ENCODE measurements at regions not wholly inside any gene's neighbourhood (a gene's known extent, or its start where the extent isn't known, plus 50 kb on each side); places are given as distances from the start of the nearest gene placed in this dataset.

DNA sequence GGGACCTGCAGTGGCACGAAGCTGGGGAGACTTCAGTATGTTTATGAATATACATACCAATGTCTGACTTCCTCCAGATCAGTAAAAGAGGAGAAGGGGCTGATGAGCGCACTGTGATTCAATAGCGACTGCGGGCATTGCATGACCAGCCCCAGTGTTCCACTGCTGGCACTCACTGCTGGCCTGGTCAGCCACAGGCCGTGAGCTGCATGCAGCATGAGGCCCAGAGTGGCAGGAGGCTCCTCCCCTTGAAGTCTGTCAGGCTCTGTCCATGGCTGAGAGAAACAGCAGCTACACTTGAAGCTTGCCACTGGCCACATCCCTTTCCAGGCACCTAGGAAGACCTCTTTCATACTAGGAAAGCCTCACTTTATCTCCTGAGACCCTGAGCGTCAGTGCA lies 265.9 kb upstream of the CDYL start:
- Histone ChIP-seq H3K9me3 (replicated peaks) (peaks cover 5% of the 10 kb centered on the region; the same call in 1 of the 2 replicates), H3K4me1 (replicated peaks) (no peaks in the 10 kb centered on the region), H3K36me3 (no peaks in the 10 kb centered on the region), H3K27me3 (replicated peaks) (no peaks in the 10 kb centered on the region), H3K4me3 (no peak overlapping the region), H3K27ac (no peak overlapping the region)
- no peak for DNase-seq (ENCODE audit: low read depth in 1 of 2, low spot score in 2 of 2)

- H3K27ac ChIP-seq = no peak overlapping the region
- DNase-seq (ENCODE audit: low read depth in 1 of 2, low spot score in 2 of 2) = no peak
- H3K27me3 ChIP-seq (replicated peaks) = no peaks in the 10 kb centered on the region
- no peaks in the 10 kb centered on the region for H3K36me3 ChIP-seq
- H3K9me3 ChIP-seq (replicated peaks) = peaks cover 5% of the 10 kb centered on the region; the same call in 1 of the 2 replicates
- H3K4me3 ChIP-seq = no peak overlapping the region
- H3K4me1 ChIP-seq (replicated peaks) = no peaks in the 10 kb centered on the region
Observed at GRCh38 chr6:4509506-4509905, 266.7 kb upstream of the CDYL start.

DNA sequence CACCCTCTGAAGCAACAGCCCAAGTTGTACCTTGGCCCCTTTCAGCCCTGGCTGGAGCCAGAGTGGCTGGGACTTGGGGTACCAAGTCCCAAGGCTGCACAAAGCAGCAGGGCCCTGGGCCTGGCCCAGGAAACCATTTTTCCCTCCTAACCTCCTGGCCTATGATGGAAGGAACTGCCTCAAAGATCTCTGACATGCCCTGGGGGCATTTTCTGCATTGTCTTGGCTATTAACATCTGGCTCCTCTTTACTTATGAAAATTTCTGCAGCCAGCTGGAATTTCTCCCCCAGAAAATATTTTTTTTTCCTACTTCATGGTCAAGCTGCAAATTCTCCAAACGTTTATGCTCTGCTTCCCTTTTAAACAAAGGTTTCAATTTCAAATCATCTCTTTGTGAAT lies 269.4 kb upstream of the CDYL start:
- Histone ChIP-seq H3K36me3 (no peaks in the 10 kb centered on the region), H3K4me3 (no peak overlapping the region), H3K9me3 (replicated peaks) (peaks cover 5% of the 10 kb centered on the region; the same call in 1 of the 2 replicates), H3K27ac (no peak overlapping the region), H3K27me3 (replicated peaks) (no peaks in the 10 kb centered on the region), H3K4me1 (replicated peaks) (no peaks in the 10 kb centered on the region)
- no peak for DNase-seq (ENCODE audit: low read depth in 1 of 2, low spot score in 2 of 2)

DNA sequence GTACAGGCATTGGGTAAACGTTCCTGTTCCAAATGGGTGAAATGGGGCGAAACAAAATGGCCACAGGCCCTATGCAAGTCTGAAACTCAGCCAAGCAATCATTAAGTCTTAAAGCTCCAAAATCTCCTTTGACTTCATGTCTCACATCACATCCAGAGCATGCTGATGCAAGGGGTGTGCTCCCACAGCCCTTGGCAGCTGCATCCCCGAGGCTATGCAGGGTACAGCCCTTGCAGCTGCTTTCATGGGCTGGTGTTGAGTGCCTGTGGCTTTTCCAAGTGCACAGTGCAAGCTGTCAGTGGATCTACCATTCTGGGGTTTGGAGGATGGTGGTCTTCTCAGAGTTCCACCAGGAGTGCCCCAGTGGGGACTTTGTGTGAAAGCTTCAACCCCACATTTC lies 270.0 kb upstream of the CDYL start:
- H3K4me3 ChIP-seq = no peak overlapping the region
- H3K36me3 ChIP-seq = no peaks in the 10 kb centered on the region
- no peaks in the 10 kb centered on the region for H3K27me3 ChIP-seq (replicated peaks)
- H3K27ac ChIP-seq = no peak overlapping the region
- peaks cover 5% of the 10 kb centered on the region; the same call in 1 of the 2 replicates for H3K9me3 ChIP-seq (replicated peaks)
- H3K4me1 ChIP-seq (replicated peaks) = no peaks in the 10 kb centered on the region
- no peak for DNase-seq (ENCODE audit: low read depth in 1 of 2, low spot score in 2 of 2)

- H3K27ac ChIP-seq = no peak overlapping the region
- H3K36me3 ChIP-seq = no peaks in the 10 kb centered on the region
- H3K4me1 ChIP-seq (replicated peaks) = no peaks in the 10 kb centered on the region
- H3K27me3 ChIP-seq (replicated peaks) = no peaks in the 10 kb centered on the region
- H3K9me3 ChIP-seq (replicated peaks) = peaks cover 5% of the 10 kb centered on the region; the same call in 1 of the 2 replicates
- no peak for DNase-seq (ENCODE audit: low read depth in 1 of 2, low spot score in 2 of 2)
- no peak overlapping the region for H3K4me3 ChIP-seq
Observed at GRCh38 chr6:4504700-4505099, 271.5 kb upstream of the CDYL start.

- no peak for DNase-seq (ENCODE audit: low read depth in 1 of 2, low spot score in 2 of 2)
- H3K36me3 ChIP-seq = no peaks in the 10 kb centered on the region
- no peak overlapping the region for H3K27ac ChIP-seq
- no peak overlapping the region for H3K4me3 ChIP-seq
- no peaks in the 10 kb centered on the region for H3K4me1 ChIP-seq (replicated peaks)
- H3K9me3 ChIP-seq (replicated peaks) = peaks cover 5% of the 10 kb centered on the region; the same call in 1 of the 2 replicates
- no peaks in the 10 kb centered on the region for H3K27me3 ChIP-seq (replicated peaks)
Observed at GRCh38 chr6:4503700-4504099, 272.5 kb upstream of the CDYL start.

- H3K9me3 ChIP-seq (replicated peaks) = no peaks in the 10 kb centered on the region
- no peaks in the 10 kb centered on the region for H3K4me1 ChIP-seq (replicated peaks)
- no peaks in the 10 kb centered on the region for H3K36me3 ChIP-seq
- H3K27ac ChIP-seq = no peak overlapping the region
- no peak for DNase-seq (ENCODE audit: low read depth in 1 of 2, low spot score in 2 of 2)
- H3K4me3 ChIP-seq = no peak overlapping the region
- H3K27me3 ChIP-seq (replicated peaks) = no peaks in the 10 kb centered on the region
Observed at GRCh38 chr6:4496284-4496683, 279.9 kb upstream of the CDYL start.

- Histone ChIP-seq H3K27me3 (replicated peaks) (no peaks in the 10 kb centered on the region), H3K27ac (no peak overlapping the region), H3K9me3 (replicated peaks) (peaks cover 15% of the 10 kb centered on the region), H3K36me3 (no peaks in the 10 kb centered on the region), H3K4me1 (replicated peaks) (no peaks in the 10 kb centered on the region), H3K4me3 (no peak overlapping the region)
- no peak for DNase-seq (ENCODE audit: low read depth in 1 of 2, low spot score in 2 of 2)
Observed at GRCh38 chr6:4491501-4492260, 284.5 kb upstream of the CDYL start.

- H3K9me3 ChIP-seq (replicated peaks) = peaks cover 15% of the 10 kb centered on the region
- no peak overlapping the region for H3K4me3 ChIP-seq
- H3K36me3 ChIP-seq = no peaks in the 10 kb centered on the region
- H3K27me3 ChIP-seq (replicated peaks) = no peaks in the 10 kb centered on the region
- H3K27ac ChIP-seq = no peak overlapping the region
- DNase-seq (ENCODE audit: low read depth in 1 of 2, low spot score in 2 of 2) = no peak
- H3K4me1 ChIP-seq (replicated peaks) = no peaks in the 10 kb centered on the region
Observed at GRCh38 chr6:4489538-4489937, 286.7 kb upstream of the CDYL start.

DNA sequence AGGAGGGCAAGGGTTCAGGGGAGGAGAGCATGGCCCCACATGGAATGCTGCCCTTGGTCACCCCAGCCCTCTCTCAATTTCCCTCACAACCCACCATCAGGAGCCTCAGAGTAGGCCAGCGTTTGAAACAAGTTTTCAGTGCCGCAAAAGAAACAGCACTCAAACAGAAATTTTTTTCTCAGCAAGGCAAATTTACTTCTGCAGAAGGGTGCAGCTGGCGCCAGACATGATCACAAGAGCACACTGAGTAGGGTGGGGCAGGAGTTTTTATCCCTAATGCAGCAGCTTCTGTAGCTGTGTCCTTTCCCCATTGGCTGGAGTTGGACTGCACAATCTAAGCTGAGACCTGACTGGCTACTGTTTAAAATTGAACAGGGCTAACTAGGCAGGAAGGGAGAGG lies 287.8 kb upstream of the CDYL start:
- H3K27ac ChIP-seq = no peak overlapping the region

GRCh38 chr6:4487538-4487937 lies 288.7 kb upstream of the CDYL start:
- Histone ChIP-seq H3K4me1 (replicated peaks) (no peaks in the 10 kb centered on the region), H3K27me3 (replicated peaks) (no peaks in the 10 kb centered on the region), H3K4me3 (no peak overlapping the region), H3K36me3 (no peaks in the 10 kb centered on the region), H3K9me3 (replicated peaks) (peaks cover 15% of the 10 kb centered on the region), H3K27ac (no peak overlapping the region)
- no peak for DNase-seq (ENCODE audit: low read depth in 1 of 2, low spot score in 2 of 2)

More for the DNA sequence above, 287.8 kb upstream of the CDYL start:
- no peaks in the 10 kb centered on the region for H3K4me1 ChIP-seq (replicated peaks)
- no peaks in the 10 kb centered on the region for H3K36me3 ChIP-seq
- no peaks in the 10 kb centered on the region for H3K27me3 ChIP-seq (replicated peaks)
- H3K9me3 ChIP-seq (replicated peaks) = peaks cover 15% of the 10 kb centered on the region
- no peak overlapping the region for H3K4me3 ChIP-seq
- no peak for DNase-seq (ENCODE audit: low read depth in 1 of 2, low spot score in 2 of 2)

- Histone ChIP-seq H3K27me3 (replicated peaks) (no peaks in the 10 kb centered on the region), H3K4me3 (no peak overlapping the region), H3K27ac (no peak overlapping the region), H3K9me3 (replicated peaks) (peaks cover 15% of the 10 kb centered on the region), H3K36me3 (no peaks in the 10 kb centered on the region), H3K4me1 (replicated peaks) (no peaks in the 10 kb centered on the region)
- DNase-seq (ENCODE audit: low read depth in 1 of 2, low spot score in 2 of 2) = no peak
Observed at GRCh38 chr6:4486568-4487315, 289.5 kb upstream of the CDYL start.

GRCh38 chr6:4485735-4486134 lies 290.5 kb upstream of the CDYL start:
- Histone ChIP-seq H3K27ac (no peak overlapping the region), H3K4me3 (no peak overlapping the region), H3K9me3 (replicated peaks) (peaks cover 15% of the 10 kb centered on the region), H3K4me1 (replicated peaks) (no peaks in the 10 kb centered on the region), H3K27me3 (replicated peaks) (no peaks in the 10 kb centered on the region), H3K36me3 (no peaks in the 10 kb centered on the region)
- DNase-seq (ENCODE audit: low read depth in 1 of 2, low spot score in 2 of 2) = no peak

GRCh38 chr6:4482461-4482860 lies 293.7 kb upstream of the CDYL start:
- Histone ChIP-seq H3K4me1 (replicated peaks) (no peaks in the 10 kb centered on the region), H3K27ac (no peak overlapping the region), H3K36me3 (no peaks in the 10 kb centered on the region), H3K9me3 (replicated peaks) (no peaks in the 10 kb centered on the region), H3K4me3 (no peak overlapping the region), H3K27me3 (replicated peaks) (no peaks in the 10 kb centered on the region)
- DNase-seq (ENCODE audit: low read depth in 1 of 2, low spot score in 2 of 2) = no peak

Measured in SJSA1 (cell line).